ENCODE measurements at regions not wholly inside any gene's neighbourhood (a gene's known extent, or its start where the extent isn't known, plus 50 kb on each side); places are given as distances from the start of the nearest gene placed in this dataset.

GRCh38 chr6:19549109-19549508 lies 288.1 kb upstream of the ID4 start:
- Histone ChIP-seq H3K27ac (ENCODE audit: low read depth, low read length) (no peak overlapping the region), H3K4me1 (ENCODE audit: control insufficient read depth, insufficient read depth, low read length) (no peaks in the 10 kb centered on the region), H3K36me3 (ENCODE audit: control insufficient read depth, insufficient read depth, low read length) (no peaks in the 10 kb centered on the region), H3K9ac (ENCODE audit: low read length) (no peak overlapping the region), H3K27me3 (ENCODE audit: control insufficient read depth, insufficient read depth, low read length) (no peaks in the 10 kb centered on the region), H3K4me3 (ENCODE audit: low read length) (no peak overlapping the region)

GRCh38 chr6:19550380-19550779 lies 286.8 kb upstream of the ID4 start:
- H3K9ac ChIP-seq (ENCODE audit: low read length): no peak overlapping the region
- H3K27ac ChIP-seq (ENCODE audit: low read depth, low read length): no peak overlapping the region
- no peaks in the 10 kb centered on the region for H3K4me1 ChIP-seq (ENCODE audit: control insufficient read depth, insufficient read depth, low read length)

DNA sequence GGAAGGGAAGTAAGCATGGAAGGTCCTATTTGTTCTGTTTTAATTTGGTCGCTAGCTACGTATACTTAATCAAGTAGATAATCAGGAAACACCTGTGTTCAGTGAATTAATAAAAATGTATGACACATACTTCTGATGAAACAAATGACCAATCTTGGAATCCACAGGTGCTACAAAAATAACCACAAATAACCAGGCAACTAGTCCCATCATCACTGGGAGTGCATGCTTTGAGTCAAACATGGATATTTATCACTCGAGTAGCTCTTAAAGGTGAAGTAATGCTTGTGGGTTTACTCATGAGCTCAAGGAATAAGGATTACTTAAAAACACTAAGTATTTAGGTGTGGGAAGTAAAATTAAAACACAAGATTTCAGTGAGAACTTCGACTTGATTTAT lies 285.6 kb upstream of the ID4 start:
- Histone ChIP-seq H3K27ac (ENCODE audit: low read depth, low read length) (no peak overlapping the region), H3K36me3 (ENCODE audit: control insufficient read depth, insufficient read depth, low read length) (no peaks in the 10 kb centered on the region), H3K4me3 (ENCODE audit: low read length) (no peak overlapping the region), H3K4me1 (ENCODE audit: control insufficient read depth, insufficient read depth, low read length) (no peaks in the 10 kb centered on the region), H3K9ac (ENCODE audit: low read length) (no peak overlapping the region), H3K27me3 (ENCODE audit: control insufficient read depth, insufficient read depth, low read length) (no peaks in the 10 kb centered on the region)

More at GRCh38 chr6:19550380-19550779, 286.8 kb upstream of the ID4 start:
- Histone ChIP-seq H3K27me3 (ENCODE audit: control insufficient read depth, insufficient read depth, low read length) (no peaks in the 10 kb centered on the region), H3K36me3 (ENCODE audit: control insufficient read depth, insufficient read depth, low read length) (no peaks in the 10 kb centered on the region), H3K4me3 (ENCODE audit: low read length) (no peak overlapping the region)

DNA sequence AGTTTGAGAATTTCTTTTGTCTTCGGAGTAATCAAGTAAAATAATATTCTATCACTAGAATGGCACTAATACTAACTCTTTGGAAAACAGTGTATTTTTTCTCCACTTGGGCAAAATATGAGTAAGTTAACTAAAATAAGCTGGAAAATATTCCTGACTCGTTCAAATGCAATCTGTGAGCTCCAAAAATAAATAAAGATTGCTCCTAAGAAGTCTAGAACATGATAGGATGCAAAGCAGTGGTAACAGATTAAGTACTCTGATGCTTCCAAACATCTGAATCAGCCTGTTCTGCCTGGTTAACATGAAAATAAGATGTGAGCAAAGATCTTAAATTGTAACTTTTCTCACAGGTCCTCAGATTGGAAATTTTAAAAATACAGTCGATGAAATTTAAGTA lies 285.1 kb upstream of the ID4 start:
- Histone ChIP-seq H3K27ac (ENCODE audit: low read depth, low read length) (no peak overlapping the region), H3K36me3 (ENCODE audit: control insufficient read depth, insufficient read depth, low read length) (no peaks in the 10 kb centered on the region), H3K4me3 (ENCODE audit: low read length) (no peak overlapping the region), H3K9ac (ENCODE audit: low read length) (no peak overlapping the region), H3K4me1 (ENCODE audit: control insufficient read depth, insufficient read depth, low read length) (no peaks in the 10 kb centered on the region), H3K27me3 (ENCODE audit: control insufficient read depth, insufficient read depth, low read length) (no peaks in the 10 kb centered on the region)

GRCh38 chr6:19552588-19552987 lies 284.6 kb upstream of the ID4 start:
- Histone ChIP-seq H3K27ac (ENCODE audit: low read depth, low read length) (no peak overlapping the region), H3K4me1 (ENCODE audit: control insufficient read depth, insufficient read depth, low read length) (no peaks in the 10 kb centered on the region), H3K36me3 (ENCODE audit: control insufficient read depth, insufficient read depth, low read length) (no peaks in the 10 kb centered on the region), H3K9ac (ENCODE audit: low read length) (no peak overlapping the region), H3K4me3 (ENCODE audit: low read length) (no peak overlapping the region), H3K27me3 (ENCODE audit: control insufficient read depth, insufficient read depth, low read length) (no peaks in the 10 kb centered on the region)

GRCh38 chr6:19554356-19555225 lies 282.6 kb upstream of the ID4 start:
- Histone ChIP-seq H3K36me3 (ENCODE audit: control insufficient read depth, insufficient read depth, low read length) (no peaks in the 10 kb centered on the region), H3K4me1 (ENCODE audit: control insufficient read depth, insufficient read depth, low read length) (no peaks in the 10 kb centered on the region), H3K9ac (ENCODE audit: low read length) (no peak overlapping the region), H3K27ac (ENCODE audit: low read depth, low read length) (no peak overlapping the region), H3K27me3 (ENCODE audit: control insufficient read depth, insufficient read depth, low read length) (no peaks in the 10 kb centered on the region), H3K4me3 (ENCODE audit: low read length) (no peak overlapping the region)

GRCh38 chr6:19557191-19557590 lies 280.0 kb upstream of the ID4 start:
- H3K4me1 ChIP-seq (ENCODE audit: control insufficient read depth, insufficient read depth, low read length): no peaks in the 10 kb centered on the region
- no peak overlapping the region for H3K4me3 ChIP-seq (ENCODE audit: low read length)
- no peak overlapping the region for H3K27ac ChIP-seq (ENCODE audit: low read depth, low read length)
- no peaks in the 10 kb centered on the region for H3K36me3 ChIP-seq (ENCODE audit: control insufficient read depth, insufficient read depth, low read length)
- no peak overlapping the region for H3K9ac ChIP-seq (ENCODE audit: low read length)
- no peaks in the 10 kb centered on the region for H3K27me3 ChIP-seq (ENCODE audit: control insufficient read depth, insufficient read depth, low read length)

DNA sequence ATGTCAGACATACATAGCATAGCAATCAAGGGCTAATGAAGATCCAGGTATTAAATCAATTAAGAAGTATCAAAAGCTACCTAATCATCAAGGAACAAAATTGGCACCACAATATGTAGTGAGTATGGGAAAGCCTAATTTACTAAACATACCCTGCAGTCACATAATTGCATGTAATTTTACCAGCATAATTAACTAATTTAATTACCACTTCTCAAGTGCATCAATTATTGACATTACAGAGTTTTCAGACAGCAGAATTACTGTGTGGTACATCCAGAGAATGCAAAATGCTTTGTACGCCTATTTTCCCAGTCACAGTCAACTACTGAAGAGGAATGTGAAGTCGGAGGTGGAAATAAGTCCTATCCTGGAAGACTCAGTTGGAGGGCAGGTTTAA lies 279.0 kb upstream of the ID4 start:
- Histone ChIP-seq H3K27me3 (ENCODE audit: control insufficient read depth, insufficient read depth, low read length) (no peaks in the 10 kb centered on the region), H3K9ac (ENCODE audit: low read length) (no peak overlapping the region), H3K4me1 (ENCODE audit: control insufficient read depth, insufficient read depth, low read length) (no peaks in the 10 kb centered on the region), H3K4me3 (ENCODE audit: low read length) (no peak overlapping the region), H3K36me3 (ENCODE audit: control insufficient read depth, insufficient read depth, low read length) (no peaks in the 10 kb centered on the region), H3K27ac (ENCODE audit: low read depth, low read length) (no peak overlapping the region)

GRCh38 chr6:19558934-19559333 lies 278.2 kb upstream of the ID4 start:
- Histone ChIP-seq H3K27ac (ENCODE audit: low read depth, low read length) (no peak overlapping the region), H3K27me3 (ENCODE audit: control insufficient read depth, insufficient read depth, low read length) (no peaks in the 10 kb centered on the region), H3K4me3 (ENCODE audit: low read length) (no peak overlapping the region), H3K4me1 (ENCODE audit: control insufficient read depth, insufficient read depth, low read length) (no peaks in the 10 kb centered on the region), H3K36me3 (ENCODE audit: control insufficient read depth, insufficient read depth, low read length) (no peaks in the 10 kb centered on the region), H3K9ac (ENCODE audit: low read length) (no peak overlapping the region)

DNA sequence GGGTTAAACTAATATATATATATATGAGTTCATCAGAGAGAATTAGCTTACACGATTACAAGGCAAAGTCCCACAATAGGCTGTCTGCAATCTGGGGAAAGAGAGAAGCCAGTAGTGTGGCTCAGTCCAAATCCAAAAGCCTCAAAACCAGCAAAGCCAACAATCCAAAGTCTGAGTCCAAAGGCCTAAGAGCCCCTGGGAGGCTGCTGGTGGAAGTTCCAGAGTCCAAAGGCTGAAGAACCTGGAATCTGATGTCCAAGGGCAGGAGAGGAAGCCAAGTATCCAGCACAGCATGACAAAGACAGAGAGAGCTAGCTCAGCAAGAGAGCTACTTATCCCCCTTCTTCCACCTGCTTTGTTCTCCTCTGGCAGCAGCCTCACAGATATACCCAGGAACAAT lies 274.7 kb upstream of the ID4 start:
- H3K4me1 ChIP-seq (ENCODE audit: control insufficient read depth, insufficient read depth, low read length): no peaks in the 10 kb centered on the region
- no peaks in the 10 kb centered on the region for H3K27me3 ChIP-seq (ENCODE audit: control insufficient read depth, insufficient read depth, low read length)
- no peaks in the 10 kb centered on the region for H3K36me3 ChIP-seq (ENCODE audit: control insufficient read depth, insufficient read depth, low read length)
- no peak overlapping the region for H3K27ac ChIP-seq (ENCODE audit: low read depth, low read length)
- H3K4me3 ChIP-seq (ENCODE audit: low read length): no peak overlapping the region
- no peak overlapping the region for H3K9ac ChIP-seq (ENCODE audit: low read length)

- no peaks in the 10 kb centered on the region for H3K27me3 ChIP-seq (ENCODE audit: control insufficient read depth, insufficient read depth, low read length)
- H3K4me1 ChIP-seq (ENCODE audit: control insufficient read depth, insufficient read depth, low read length): no peaks in the 10 kb centered on the region
- H3K9ac ChIP-seq (ENCODE audit: low read length): no peak overlapping the region
- no peak overlapping the region for H3K27ac ChIP-seq (ENCODE audit: low read depth, low read length)
- no peaks in the 10 kb centered on the region for H3K36me3 ChIP-seq (ENCODE audit: control insufficient read depth, insufficient read depth, low read length)
- H3K4me3 ChIP-seq (ENCODE audit: low read length): no peak overlapping the region
These were observed 267.6 kb upstream of the ID4 start for GRCh38 chr6:19569563-19569962.

DNA sequence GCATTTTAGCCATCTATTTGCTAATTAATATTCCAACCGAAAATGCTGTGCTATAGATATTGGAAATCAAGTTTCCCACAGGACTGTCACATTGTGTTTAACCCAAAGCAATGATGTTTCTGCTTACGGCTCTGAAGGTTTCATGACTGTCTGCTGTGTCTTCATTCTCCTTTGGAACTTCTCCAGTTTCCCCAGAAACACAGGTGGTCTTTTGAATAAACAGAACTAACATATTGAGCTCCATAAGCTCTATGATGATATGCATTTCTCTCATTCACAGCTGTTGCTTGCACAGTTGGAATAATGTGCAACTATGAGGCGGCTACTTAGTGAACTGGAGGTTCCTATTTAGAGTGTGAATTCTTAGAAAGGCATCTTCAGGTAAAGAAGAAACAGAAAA lies 266.0 kb upstream of the ID4 start:
- Histone ChIP-seq H3K27me3 (ENCODE audit: control insufficient read depth, insufficient read depth, low read length) (no peaks in the 10 kb centered on the region), H3K4me1 (ENCODE audit: control insufficient read depth, insufficient read depth, low read length) (no peaks in the 10 kb centered on the region), H3K36me3 (ENCODE audit: control insufficient read depth, insufficient read depth, low read length) (no peaks in the 10 kb centered on the region), H3K4me3 (ENCODE audit: low read length) (no peak overlapping the region), H3K9ac (ENCODE audit: low read length) (no peak overlapping the region), H3K27ac (ENCODE audit: low read depth, low read length) (no peak overlapping the region)

DNA sequence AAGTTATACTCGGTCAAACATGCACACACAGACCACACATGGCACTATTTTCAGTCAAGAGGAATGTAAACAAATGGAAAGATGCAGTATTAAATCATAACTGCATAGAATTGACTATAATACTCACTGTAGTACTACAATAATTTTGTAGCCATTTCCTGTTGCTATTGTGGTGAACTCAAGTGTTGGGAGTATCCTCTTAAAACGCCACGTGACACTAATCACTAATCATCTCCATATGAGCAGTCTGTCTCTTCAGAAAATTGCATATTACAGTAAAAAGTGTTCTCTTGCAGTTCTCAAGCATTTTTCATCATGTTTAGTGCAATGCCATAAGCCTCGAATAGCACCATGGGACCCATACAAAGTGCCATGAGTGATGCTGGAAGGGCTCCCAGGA lies 258.7 kb upstream of the ID4 start:
- Histone ChIP-seq H3K27ac (ENCODE audit: low read depth, low read length) (no peak overlapping the region), H3K9ac (ENCODE audit: low read length) (no peak overlapping the region), H3K4me1 (ENCODE audit: control insufficient read depth, insufficient read depth, low read length) (no peaks in the 10 kb centered on the region), H3K4me3 (ENCODE audit: low read length) (no peak overlapping the region), H3K27me3 (ENCODE audit: control insufficient read depth, insufficient read depth, low read length) (no peaks in the 10 kb centered on the region), H3K36me3 (ENCODE audit: control insufficient read depth, insufficient read depth, low read length) (no peaks in the 10 kb centered on the region)
